ENCODE measurements at regions not wholly inside any gene's neighbourhood (a gene's known extent, or its start where the extent isn't known, plus 50 kb on each side); places are given as distances from the start of the nearest gene placed in this dataset.
A peak's percentile ranks its signal among the peaks of the same experiment; 100 is the strongest.
"Not testable (repeated sequence)": the region's sequence is repeated elsewhere in the genome, so short reads cannot be mapped to it uniquely, and the experiment has no call there.

DNA sequence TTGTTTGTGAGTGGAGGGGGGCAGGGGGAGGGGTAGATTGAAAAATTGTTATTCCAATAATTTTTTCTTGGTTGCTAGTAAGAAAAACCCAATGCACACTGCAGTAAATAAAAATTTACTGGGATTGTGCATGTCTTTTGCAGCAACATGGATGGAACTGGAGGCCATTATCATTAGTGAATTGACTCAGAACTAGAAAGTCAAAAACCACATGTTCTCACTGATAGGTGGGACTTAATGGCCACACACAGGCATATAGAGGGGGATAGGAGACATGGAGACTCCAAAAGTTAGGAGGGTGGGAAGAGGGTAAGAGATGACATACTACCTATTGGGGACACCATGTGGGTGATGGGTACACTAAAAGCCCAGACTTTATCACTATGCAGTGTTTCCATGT lies 67.2 kb downstream of the BUB3 start:
- DNase-seq = no peak

DNA sequence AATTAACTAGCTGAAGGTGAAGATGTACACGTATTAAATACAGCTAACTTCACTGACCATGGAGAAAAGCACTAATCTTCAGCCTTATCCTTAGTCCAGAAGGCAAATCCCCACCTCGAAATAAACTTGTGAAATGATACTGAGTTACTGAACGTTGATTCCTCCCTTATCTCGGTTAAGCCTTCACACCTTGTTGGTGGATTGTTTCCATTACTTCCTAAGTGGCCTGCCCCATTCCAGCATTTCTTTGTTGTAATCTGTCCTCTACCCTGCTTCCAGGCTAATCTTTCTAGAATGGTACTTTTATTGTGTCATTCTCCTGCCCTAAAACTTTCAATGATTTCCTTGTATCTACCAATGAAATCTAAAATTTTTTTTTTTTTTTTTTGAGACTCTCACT lies 68.6 kb downstream of the BUB3 start:
- no peak for DNase-seq

DNA sequence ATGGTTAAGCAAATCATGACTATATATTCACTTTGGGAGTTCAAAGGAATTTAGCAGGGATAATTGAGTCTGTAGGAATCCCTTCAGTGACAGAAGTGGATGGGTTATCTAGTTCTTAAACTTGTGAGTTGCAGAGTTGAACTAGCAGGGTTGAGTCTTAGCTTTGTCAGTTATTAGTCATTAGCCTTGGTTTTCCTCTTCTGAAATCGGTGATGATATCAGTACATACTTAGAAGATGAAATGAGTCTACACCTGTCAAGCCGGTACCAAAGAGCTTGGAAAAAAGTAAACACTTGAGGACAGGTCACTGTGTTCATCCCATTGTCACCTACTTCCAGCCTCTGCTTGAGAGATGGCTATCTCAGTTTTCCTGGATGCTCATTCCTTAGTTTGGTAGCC lies 73.5 kb downstream of the BUB3 start:
- peak; percentile 74 for DNase-seq

DNA sequence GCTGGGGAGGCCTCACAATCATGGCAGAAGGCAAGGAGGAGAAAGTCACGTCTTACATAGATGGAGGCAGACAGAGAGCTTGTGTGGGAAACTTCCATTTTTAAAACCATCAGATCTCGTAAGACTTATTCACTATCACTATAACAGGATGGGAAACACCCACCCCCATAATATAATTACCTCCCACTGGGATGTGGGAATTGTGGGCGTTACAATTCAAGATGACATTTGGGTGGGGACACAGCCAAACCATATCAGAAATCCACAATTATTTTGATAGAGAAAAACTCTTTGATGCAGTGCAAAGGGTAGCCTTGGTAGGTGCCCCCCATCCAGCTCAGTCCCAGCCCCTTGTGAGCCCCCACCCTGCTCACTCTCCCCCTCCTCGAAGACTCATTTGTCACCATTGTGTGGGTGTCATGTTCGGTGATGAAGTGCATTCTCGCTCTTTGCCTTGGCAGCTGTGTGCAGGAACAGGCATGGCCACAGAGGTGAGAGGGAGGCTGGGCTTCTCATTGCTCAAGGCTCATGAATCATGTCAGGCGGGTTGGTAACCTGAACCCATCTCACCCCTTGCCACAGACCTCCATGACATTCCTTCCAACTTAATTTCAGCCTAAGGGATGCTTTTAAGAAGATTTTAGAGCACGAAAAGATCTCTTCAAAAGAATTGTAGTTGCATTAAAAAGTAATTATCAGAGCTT lies 75.9 kb downstream of the BUB3 start:
- DNase-seq = peak; percentile 69

DNA sequence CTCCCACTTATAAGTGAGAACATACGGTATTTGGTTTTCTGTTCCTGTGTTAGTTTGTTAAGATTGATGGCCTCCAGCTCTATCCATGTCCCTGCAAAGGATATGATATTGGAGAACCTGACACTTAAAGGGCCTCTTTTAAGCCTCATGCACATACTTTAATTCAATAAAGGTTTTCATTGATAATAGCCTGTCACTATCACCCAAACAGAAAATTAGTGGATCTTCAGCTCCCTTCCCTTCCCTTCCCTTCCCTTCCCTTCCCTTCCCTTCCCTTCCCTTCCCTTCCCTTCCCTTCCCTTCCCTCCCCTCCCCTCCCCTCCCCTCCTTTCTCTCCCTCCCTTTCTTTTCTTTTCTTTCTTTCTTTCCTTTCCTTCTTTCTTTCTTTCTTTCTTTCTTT lies 78.7 kb downstream of the BUB3 start:
- not testable (repeated sequence) for DNase-seq

DNA sequence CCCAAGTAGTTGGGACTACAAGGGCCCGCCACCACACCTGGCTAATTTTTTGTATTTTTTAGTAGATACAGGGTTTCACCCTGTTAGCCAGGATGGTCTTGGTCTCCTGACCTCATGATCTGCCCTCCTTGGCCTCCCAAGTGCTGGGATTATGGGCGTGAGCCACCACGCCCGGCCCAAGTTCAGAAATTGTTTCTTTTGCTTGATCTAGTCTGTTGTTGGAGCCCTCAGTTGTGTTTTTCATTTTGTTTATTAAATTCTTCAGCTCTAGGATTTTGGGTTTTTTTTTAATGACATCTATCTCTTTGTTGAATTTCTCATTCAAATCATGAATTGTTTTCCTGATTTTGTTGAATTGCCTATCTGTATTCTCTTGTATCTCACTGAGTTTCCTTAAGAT lies 80.8 kb downstream of the BUB3 start:
- DNase-seq = not testable (repeated sequence)

DNA sequence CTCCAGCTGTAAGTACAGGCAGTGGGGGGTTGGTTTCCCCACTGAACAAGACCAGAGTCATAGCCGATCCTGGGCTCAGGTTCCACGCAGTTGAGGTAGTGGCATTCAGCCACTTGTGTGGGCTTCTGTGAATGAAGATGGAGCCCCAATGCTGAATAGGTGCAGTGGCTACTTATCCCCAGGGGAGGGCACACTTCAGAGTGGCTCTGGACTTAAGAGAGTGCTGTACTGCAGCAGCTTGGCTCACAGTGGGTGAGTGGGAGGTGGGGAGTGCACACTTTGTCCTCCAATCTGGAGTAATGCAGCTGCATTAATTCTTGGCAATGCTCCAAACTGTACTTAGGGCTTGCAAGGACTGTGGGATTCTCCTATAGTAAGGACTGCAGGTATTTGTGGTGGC lies 81.9 kb downstream of the BUB3 start:
- DNase-seq = no peak

DNA sequence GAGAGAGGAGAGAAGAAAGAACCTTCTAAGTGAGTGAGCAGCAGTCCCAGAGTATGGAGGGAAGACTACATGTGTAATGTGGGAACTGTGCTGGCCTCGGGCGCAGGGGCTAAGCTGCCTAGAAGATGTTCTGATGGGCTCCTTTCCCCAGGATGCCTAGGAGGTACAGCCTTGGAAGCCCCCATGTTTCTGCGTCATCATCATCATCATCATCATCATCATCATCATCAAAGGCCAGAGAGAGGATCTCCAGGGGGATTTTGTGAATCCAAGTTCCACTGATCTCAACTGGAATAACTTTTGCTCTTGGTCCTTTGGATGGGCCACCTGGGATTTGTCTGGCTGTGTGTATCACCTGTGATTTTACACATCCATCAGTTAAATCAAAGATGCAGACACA lies 86.0 kb downstream of the BUB3 start:
- no peak for DNase-seq

DNA sequence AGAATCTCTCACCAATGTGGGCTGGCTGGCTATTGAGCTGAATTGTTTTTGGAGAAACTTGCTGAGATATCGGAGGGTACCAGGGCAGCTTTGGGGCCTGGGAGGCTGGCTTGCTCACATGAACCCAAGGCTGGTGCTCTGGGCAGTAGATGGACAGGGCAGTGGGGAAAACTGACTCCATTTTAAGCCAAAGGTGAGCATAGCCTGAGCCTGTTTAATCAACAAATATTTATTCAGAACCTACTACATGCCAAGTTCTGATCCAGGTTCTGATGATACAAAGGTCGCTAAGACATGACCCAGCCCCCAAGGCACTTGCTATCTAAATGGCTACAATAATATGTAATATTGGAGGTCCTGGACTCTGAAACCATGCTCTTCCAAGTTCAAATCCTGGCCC lies 86.6 kb downstream of the BUB3 start:
- no peak for DNase-seq

DNA sequence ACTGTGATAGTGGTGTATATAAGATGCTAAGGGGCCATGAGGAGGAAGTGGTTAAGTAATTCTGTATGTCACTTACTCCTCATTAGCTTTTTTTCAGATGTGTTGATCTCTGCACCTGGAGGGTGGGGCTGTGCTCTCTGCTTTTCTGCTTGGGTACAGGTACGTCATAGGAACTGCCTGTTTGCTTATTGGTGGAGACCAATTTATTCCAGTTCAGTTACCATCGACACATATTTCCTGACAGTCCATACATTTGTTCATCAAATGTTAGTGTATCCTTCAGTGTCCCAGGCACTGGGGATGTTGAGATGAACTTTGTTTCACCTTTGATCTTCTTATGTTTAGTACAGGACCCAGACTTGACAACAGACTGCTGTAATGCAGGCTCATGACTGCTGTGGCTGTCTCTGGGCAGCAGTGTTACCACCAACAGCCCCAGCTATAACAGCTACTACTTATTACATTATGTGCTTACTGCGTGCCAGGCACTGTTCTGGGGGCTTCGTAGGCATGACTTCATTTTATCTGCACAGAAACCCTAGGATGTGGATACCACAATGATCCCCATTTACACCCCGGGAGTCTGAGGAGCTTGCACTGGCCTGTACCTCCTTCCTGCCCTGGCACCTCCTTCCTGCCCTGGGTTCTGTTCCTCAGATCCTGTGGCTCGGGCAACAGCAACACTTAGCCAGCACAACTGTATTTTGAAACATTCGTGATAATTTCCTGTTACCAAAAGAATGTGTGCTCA lies 87.4 kb downstream of the BUB3 start:
- DNase-seq = no peak

DNA sequence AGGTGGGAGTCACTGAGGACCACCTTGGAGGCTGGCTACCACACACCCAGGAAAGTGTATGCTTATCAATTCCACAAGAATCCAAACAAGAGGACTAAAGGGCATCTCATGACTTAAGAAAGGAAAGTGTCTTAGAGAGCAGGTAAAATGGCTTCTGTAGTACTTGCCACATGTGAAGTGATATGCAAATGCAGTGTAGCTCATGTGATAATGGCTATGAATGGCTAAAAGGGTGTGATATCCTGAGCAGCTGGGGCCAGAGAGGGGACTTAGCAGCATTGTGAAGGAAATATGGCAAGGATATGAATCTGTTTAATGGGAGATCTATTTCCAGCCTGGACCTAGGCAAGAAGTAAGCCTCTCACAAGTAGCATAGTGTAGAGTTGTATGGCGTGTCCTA lies 90.5 kb downstream of the BUB3 start:
- no peak for DNase-seq

DNA sequence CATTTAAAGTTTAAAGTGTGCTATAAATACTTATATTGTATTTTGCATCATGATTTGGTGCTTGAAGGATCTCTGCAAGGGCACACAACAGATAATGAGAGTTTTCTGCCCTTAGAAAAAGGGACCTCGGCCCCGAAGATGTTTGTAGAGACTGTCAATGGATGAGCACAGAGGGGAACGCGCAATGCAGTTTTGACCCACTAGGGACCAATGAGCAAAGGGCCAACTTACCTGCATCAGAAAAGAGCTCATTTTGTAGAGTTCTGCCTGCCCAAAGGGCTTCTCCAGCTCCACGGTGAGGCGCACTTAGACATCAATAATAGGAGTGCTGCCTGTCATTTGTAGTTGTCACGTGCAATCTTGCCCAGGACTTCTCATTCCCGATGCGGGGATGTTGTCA lies 91.1 kb downstream of the BUB3 start:
- no peak for DNase-seq

DNA sequence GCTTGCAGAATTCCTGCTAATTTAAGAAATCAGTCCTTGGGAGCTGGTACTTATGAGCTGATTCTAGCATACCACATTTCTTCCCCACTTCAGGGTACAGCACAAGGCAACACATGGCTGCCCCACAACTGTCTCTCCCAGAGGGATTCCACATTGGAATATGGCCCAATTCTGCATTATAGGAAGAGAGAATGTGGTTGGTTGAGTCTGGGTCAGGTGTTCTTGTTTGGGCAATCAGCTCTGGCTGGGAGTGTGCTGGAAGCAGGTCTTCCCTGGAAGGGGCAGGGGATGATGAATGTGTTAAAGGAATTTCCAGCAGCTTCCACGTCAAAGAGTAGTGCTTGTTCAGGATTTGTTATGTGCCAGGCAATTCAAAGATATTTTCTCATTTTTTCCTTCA lies 95.7 kb downstream of the BUB3 start:
- DNase-seq = no peak

DNA sequence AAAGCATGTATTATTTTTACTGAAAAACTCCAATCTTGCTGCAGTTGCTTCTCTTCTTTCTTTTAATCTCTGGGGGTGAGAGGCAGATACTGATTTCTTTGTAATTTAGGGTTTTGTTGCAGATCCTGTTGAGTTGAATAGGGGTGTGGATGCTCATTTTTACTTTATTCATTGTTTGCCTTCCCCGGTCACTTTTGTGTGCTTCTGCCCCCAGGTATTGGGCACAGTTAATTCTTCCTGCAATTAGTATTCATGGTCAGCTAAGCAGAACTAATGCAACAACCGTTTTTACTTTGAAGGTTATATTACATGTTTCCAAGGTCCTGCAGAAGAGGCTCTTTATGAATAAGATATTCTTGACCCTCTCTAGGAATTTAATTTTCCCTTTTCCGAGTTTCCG lies 96.4 kb downstream of the BUB3 start:
- DNase-seq = no peak

DNA sequence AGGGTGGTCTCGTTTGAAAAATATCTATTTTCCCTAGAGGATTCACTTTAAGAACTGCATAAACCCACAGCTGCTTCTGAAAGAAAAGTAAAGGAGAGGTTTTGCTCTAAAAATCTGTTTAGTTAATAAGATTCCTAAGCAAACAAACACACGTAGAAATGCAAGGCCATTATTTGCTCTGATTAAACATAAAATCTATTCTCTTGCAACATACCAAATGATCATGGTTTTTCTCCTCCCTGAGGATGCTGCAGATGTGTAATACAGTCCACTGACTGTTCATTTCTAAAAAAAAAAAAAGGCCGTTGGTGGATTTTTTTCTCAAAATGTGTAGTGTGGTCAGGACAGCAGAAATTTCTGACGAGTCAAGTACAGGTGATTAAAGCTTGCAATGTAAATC lies 98.6 kb downstream of the BUB3 start:
- no peak for DNase-seq

DNA sequence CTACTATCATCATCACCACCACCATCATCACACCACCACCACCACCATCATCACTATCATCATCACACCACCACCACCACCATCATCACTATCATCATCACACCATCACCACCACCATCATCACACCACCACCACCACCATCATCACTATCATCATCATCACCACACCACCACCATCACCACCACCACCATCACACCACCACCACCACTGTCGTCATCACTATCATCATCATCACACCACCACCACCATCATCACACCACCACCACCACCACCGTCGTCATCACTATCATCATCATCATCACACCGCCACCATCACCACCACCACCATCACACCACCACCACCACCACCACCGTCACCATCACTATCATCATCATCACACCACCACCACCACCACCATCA lies 100.1 kb downstream of the BUB3 start:
- not testable (repeated sequence) for DNase-seq

DNA sequence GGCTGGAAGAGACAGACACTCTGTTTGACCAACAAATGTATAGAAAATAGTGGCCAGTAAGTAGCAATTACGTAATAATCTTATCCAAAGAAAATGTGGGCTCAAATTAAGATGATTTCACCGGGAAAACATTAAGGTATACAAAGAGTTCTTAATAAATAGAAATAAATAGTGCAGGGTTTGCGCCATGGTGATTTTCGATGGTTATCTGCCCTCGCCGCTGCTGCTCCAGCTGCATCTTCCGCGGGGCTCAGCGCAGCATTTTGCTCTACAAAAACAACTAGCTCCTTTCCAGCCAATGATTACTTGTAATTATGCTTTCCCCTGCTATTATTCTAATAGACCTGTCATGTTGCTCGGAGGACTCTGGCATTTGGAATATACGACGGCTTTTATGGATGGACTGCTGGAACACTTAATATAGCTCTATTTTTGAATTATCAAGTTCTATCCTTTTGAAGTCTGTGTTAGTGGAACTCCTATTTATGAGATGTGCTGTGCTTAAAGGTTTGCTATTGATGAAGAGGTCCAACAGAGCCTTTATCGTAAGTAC lies 103.8 kb downstream of the BUB3 start:
- no peak for DNase-seq

DNA sequence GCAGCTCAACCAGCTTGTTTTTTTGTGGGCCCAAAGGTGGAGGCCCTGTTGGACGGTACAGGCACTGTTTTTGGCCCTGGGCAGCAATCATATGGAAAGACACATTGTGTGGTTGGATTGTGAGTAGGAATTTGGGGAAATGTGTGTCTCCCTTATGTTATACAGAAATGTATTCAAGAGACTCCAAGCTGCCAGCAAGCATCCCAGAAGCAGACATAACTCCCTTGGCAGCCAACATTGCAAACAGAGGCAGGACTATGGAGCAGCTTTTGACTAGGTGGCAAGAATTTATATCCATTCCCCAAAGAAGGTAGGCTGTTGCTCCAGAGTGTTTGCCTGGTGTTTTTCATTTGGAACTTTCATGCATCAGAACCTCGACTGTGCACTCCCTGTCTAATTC lies 104.9 kb downstream of the BUB3 start:
- no peak for DNase-seq

DNA sequence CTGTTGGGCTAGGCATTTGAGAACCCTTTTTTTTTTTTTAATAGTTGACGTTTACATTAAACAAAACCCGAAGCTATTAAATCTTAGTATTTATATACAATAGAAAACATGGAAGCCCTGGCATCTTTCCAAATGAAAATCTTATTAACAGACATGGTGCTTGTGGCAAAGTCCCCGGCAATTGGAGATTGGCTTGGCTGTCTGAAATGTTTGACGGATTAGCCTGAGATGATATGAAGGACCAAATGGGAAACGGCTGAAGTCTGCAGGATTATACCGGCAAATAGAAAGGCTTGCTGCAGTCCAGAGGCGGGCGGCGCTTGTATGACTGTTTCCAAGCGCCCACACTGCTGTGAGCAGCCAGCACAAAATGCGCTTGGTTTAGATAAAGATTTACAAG lies 105.6 kb downstream of the BUB3 start:
- DNase-seq = no peak

DNA sequence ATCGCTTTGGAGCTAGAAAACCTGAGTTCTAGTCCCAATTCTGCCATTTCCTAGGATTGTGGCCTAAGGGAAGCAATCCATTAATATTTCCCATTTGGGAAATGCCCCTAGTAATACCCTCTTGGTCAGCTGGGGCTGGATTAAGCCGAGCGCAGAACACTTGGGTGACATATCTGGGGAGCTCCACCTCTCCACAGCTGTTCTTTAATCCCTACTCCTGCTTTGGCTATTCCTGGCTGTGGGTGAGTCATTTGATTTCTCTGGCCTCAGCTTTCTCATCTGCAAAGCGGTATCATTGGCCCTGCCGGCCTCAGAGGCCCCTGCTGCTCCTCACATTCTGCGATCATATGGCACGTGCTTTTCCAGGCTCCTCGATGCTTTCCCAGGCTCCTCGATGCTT lies 108.3 kb downstream of the BUB3 start:
- DNase-seq = no peak

DNA sequence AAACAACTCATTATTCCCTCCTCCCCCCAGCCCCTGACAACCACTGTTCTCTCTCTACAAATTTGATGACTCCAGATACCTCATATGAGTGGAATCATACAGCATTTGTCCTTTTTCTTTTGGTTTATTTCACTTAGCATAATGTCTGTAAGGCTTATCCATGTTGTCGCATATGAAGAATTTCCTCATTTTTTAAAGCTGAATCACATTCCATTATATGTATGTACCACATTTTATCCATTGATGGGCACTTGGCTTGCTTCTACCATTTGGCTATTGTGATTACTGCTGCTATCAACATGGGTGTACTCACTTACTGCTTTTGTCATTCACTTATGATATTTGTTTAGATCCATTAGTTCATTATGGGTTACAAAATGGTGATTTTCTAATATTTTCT lies 112.8 kb downstream of the BUB3 start:
- no peak for DNase-seq

DNA sequence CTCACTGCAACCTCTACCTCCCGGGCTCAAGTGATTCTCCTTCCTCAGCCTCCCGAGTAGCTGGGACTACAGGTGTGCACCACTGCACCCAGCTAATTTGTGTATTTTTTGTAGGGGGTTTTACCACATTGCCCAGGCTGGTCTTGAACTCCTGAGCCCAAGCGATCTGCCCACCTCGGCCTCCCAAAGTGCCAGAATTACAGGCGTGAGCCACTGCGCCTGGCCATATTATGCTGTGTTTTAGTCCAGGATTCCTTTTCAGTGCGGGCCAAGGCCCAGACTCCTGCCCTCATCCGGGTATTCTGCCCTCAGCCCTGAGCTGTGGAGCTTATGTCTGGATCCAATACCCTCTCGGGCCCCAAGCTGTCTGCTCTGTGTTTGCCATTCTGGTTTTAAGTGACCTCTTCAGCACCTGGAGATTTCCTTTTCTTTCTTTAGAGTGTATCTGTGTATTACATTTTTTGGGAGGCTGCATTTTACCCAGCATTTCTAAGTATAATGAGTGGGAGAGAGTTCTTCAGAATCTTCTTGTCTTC lies 114.9 kb downstream of the BUB3 start:
- DNase-seq = peak; percentile 7

DNA sequence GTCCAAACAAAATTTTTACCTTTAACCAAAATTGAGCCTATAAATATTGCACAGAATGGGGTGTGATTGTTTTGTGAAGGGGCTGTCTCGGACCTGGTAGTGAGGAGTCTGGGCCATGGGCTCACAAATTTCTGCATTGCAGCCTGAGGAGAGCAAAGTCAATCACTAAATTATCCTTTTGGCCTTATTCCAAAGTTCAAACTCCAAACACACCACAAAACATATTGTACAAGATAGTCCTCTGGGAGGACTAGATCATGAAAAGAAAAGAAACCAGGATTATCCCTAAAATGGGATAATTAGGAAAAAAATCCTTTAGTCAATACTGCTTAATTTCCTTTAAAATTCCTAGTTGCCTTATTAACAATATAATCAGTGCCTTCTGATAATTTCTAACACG lies 115.5 kb downstream of the BUB3 start:
- no peak for DNase-seq

DNA sequence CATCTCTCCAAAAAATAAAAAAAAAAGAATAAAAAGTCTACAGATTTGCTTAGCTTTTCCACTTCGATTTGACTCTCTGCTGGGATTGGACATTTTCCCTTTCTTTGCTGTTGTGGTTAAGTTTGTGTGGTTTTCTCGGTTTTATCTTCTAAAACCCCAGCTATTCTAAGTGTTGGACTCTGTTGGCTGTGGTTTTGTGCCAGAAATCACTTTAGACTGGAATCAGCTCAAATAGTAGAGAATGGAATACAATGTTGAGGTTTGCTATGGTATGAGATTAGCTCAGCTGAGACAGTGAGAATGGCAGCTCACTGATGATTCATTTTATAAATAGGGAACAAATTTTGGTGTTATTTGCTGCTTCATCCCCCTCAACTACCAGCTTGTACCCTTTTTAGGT lies 116.0 kb downstream of the BUB3 start:
- DNase-seq = no peak
